HUES64 (cell line): ENCODE measurements at regions not wholly inside any gene's neighbourhood (a gene's known extent, or its start where the extent isn't known, plus 50 kb on each side); places are given as distances from the start of the nearest gene placed in this dataset.
"Not testable (repeated sequence)": the region's sequence is repeated elsewhere in the genome, so short reads cannot be mapped to it uniquely, and the experiment has no call there.

Experiments
- H3K27ac ChIP-seq: 2 replicates; pipeline ENCODE4 v1.7.0; 2013; ENCODE audit warnings: low read depth, low read length, inconsistent platforms
- H3K27me3 ChIP-seq: 2 replicates; pipeline ENCODE4 v1.6.1; 2013; ENCODE audit warnings: mild to moderate bottlenecking, low read length; ENCODE audit not compliant: insufficient read depth
- H3K36me3 ChIP-seq: 2 replicates; pipeline ENCODE4 v1.6.1; 2013; ENCODE audit warnings: mild to moderate bottlenecking, low read length; ENCODE audit not compliant: insufficient read depth
- H3K4me1 ChIP-seq: 2 replicates; pipeline ENCODE4 v1.6.1; 2013; ENCODE audit warnings: mild to moderate bottlenecking, low read length, moderate library complexity; ENCODE audit not compliant: insufficient read depth
- H3K4me3 ChIP-seq: 2 replicates; pipeline ENCODE4 v1.5.1; 2013; ENCODE audit warnings: mild to moderate bottlenecking, low read length, moderate library complexity
- H3K9ac ChIP-seq: 2 replicates; pipeline ENCODE4 v1.6.1; 2013; ENCODE audit warnings: mild to moderate bottlenecking, low read depth, low read length
- H3K9me3 ChIP-seq: 2 replicates; pipeline ENCODE4 v1.6.1; 2013; ENCODE audit warnings: low read depth, low read length; ENCODE audit not compliant: insufficient read depth
- WGBS: fragments of 150-250, 120-280 bp; methylation state at CpG from one replicate; pipeline ENCODE4 v1.1.7; 2013; ENCODE audit warnings: missing lambda C conversion rate; 5-methylcytosine and 5-hydroxymethylcytosine counted together

- not testable (repeated sequence) for H3K27ac ChIP-seq, H3K36me3 ChIP-seq, H3K4me1 ChIP-seq, H3K9ac ChIP-seq, H3K4me3 ChIP-seq, H3K27me3 ChIP-seq
- H3K9me3 ChIP-seq = peaks cover 32% of the 10 kb centered on the region
- 93% methylated on average over 7 of the region's 7 CpGs for WGBS
These were observed 133.4 kb upstream of the KCNJ18 start for GRCh38 chr17:21558921-21559320.

DNA sequence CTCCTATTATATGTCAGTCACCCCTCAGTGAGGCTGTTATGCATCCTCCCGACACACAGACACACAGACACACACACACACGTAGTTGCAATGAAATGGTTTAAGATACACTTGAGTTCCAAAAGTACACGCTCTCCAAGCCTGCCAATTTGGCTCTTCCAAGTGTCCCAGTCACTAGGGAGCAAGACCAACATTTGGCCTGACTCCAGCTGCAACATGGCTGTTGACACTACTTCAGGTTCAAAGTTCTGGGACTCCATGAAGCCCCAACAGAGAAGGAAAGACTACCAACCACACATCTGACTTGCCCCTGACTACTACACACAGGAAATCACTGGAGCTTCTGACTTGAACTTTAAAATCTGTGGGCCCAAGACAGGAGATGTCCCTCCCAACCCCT is 128.1 kb upstream of the KCNJ18 start:
- 60% methylated on average over 3 of the region's 3 CpGs for WGBS
- Histone ChIP-seq H3K27me3 (no peaks in the 10 kb centered on the region), H3K4me1 (no peaks in the 10 kb centered on the region), H3K27ac (no peak overlapping the region), H3K36me3 (no peaks in the 10 kb centered on the region), H3K4me3 (no peak overlapping the region), H3K9me3 (peaks cover 30% of the 10 kb centered on the region), H3K9ac (no peak overlapping the region)

- not testable (repeated sequence) for H3K9ac ChIP-seq, H3K4me1 ChIP-seq, H3K4me3 ChIP-seq, H3K27ac ChIP-seq, H3K27me3 ChIP-seq, H3K36me3 ChIP-seq
- WGBS = 96% methylated on average over 5 of the region's 6 CpGs
- H3K9me3 ChIP-seq = peaks cover 30% of the 10 kb centered on the region
These were observed 127.6 kb upstream of the KCNJ18 start for GRCh38 chr17:21564757-21565156.

GRCh38 chr17:21570427-21570826 is 121.9 kb upstream of the KCNJ18 start:
- not testable (repeated sequence) for H3K27ac ChIP-seq, H3K36me3 ChIP-seq, H3K9ac ChIP-seq, H3K27me3 ChIP-seq, H3K4me1 ChIP-seq, H3K4me3 ChIP-seq
- WGBS = 50% methylated on average over 1 of the region's 2 CpGs
- peaks cover 20% of the 10 kb centered on the region for H3K9me3 ChIP-seq

DNA sequence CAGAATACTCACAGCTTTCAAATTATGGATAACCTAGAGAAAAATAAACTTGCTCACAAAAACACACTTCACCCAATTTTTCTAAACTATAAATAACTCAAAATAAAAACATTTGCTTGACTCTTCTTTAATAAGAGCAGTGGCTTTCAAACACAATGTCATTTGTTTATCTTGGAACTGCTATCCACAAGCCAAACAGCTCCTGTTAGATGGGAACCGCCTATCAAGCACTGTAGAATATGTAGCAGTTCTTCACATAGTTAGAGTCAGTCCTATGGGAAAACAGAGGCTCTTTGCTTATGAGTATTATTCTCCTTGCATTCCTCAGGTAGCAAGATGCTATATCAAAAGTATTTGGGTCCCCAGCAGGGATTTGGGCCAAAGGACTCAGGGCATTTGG is 120.2 kb upstream of the KCNJ18 start:
- peaks cover 21% of the 10 kb centered on the region for H3K9me3 ChIP-seq
- H3K4me3 ChIP-seq, H3K4me1 ChIP-seq, H3K27ac ChIP-seq, H3K27me3 ChIP-seq, H3K36me3 ChIP-seq, H3K9ac ChIP-seq: not testable (repeated sequence)
- 50% methylated on average over 1 of the region's 1 CpG for WGBS

DNA sequence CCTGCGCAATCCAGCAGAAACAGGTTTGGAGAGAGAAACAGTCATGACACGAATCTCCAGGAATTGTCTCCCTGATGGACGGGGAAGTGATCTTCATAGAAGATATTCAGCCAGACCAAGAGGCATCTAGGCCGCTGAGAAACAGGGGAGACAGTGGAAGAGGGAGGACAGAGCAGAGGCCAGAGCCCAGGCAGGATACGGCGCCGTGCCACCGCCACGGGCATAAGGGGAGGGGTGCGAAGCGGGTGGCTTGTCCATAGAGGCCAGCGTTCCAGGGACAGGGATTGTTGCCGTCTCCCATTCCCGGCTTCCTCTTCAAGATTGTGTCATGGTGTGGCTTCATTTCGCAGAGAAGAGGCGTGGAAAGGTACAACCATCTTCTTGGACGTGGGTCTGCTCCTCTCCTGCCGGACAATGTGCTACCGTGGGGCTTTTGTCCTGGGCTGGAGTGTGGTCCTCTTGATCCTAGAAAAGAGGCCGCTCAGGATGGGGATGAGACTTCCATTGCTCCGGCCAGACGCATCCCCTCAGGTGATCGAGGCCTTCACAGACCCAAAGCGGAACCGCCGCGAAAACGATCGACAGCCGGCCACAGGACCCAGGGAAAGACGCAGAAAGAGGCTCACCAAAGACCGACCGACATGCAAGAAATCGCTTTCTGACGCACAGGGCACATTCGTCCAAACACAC is 118.9 kb upstream of the KCNJ18 start:
- WGBS = 90% methylated on average over 36 of the region's 36 CpGs
- not testable (repeated sequence) for H3K9ac ChIP-seq, H3K4me3 ChIP-seq

DNA sequence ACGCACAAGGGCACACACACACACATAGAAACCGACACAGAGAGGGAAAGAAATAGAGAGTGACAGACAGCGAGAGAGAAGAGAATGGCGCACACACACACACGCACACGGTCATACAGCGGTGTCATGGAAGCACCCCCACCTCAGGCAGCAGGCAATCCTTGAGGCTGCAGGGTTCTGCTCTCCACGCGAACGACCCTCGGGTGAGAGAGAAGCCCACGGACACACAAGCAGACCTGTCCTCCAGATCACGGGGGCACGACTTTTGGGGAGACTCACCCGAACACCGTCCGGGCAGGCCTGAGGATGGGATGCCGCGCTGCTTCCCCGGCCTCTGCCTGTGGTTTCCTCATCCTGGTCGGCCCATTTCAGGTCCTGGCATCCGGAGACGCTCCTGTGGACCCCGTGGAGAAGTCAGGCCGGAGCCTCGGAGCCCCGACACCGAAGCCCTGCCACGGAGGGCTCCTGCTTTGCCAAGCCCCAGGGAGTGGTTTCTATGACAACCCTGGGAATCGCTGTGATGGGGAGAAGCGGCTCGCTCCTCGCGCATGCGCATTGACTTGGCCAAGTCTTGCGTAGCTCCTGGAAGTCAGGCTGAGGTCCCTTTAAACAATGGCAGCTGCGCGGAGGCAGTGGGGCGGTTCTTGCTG is 118.2 kb upstream of the KCNJ18 start:
- no peaks in the 10 kb centered on the region for H3K27me3 ChIP-seq
- H3K9me3 ChIP-seq = peaks cover 28% of the 10 kb centered on the region; the same call in 1 of the 2 replicates
- no peak overlapping the region for H3K4me3 ChIP-seq
- no peak overlapping the region for H3K9ac ChIP-seq
- WGBS = 92% methylated on average over 35 of the region's 39 CpGs
- no peaks in the 10 kb centered on the region for H3K4me1 ChIP-seq
- no peaks in the 10 kb centered on the region for H3K36me3 ChIP-seq
- H3K27ac ChIP-seq = no peak overlapping the region

More for the DNA sequence above, 118.9 kb upstream of the KCNJ18 start:
- H3K4me1 ChIP-seq, H3K27ac ChIP-seq, H3K27me3 ChIP-seq, H3K36me3 ChIP-seq: not testable (repeated sequence)
- H3K9me3 ChIP-seq = peaks cover 26% of the 10 kb centered on the region

DNA sequence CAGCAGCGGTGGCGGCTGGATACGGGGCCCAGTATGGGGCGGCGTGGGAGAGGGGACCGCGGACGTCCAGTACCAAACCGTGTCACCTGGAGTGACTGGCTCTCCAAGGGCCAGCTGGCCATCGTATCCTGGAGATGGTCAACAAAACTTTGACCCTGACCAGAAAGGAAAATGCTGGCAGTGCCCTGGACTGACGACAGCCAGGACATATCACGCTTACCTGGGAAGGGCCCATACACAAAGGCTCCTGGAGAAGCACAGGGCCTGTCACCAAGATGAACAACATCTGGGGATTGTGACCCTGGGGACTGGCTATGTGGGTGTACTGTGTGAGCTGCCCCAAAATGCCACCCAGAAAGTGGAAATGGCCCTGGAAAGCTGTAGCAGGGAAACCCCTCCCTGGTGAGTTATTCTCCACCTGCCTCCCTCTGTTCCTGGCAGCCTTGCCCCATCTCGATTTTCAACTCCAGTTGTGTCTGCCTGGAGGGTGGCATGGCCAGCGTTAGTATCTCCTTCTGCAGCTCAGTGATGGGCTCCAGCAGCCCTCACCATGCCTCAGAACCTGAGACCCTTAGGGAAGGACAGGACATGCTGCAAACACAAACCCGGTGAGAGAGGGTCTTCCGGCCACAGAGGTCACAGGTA is 117.6 kb upstream of the KCNJ18 start:
- WGBS = 77% methylated on average over 8 of the region's 16 CpGs
- not testable (repeated sequence) for H3K9ac ChIP-seq, H3K4me1 ChIP-seq

DNA sequence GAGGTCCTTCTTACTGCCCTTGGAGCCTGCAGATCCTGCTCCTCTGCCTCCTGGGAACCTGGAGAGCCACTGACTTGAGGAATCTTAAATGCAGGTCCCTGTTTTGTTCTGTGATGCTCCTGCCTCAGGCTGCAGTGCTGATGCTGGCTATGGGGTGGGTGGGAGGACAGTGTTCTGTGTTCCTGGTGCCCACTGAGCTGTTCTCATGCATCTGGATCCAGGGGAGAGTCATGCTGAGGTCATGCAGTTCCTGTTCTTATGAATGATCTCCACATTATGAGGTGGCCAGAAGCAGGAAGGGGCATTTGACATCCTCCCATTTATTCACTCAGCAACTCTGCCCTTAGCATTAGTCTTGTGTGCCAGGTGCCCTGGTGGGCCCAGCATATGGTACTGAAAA is 113.5 kb upstream of the KCNJ18 start:
- not testable (repeated sequence) for H3K27ac ChIP-seq

More for the DNA sequence above, 117.6 kb upstream of the KCNJ18 start:
- H3K27ac ChIP-seq, H3K27me3 ChIP-seq, H3K4me3 ChIP-seq, H3K36me3 ChIP-seq: not testable (repeated sequence)
- H3K9me3 ChIP-seq = peaks cover 31% of the 10 kb centered on the region; the same call in 1 of the 2 replicates

GRCh38 chr17:21592774-21593173 is 99.5 kb upstream of the KCNJ18 start:
- H3K4me3 ChIP-seq = no peak overlapping the region
- no peaks in the 10 kb centered on the region for H3K27me3 ChIP-seq
- H3K36me3 ChIP-seq = no peaks in the 10 kb centered on the region
- H3K4me1 ChIP-seq = no peaks in the 10 kb centered on the region
- no peak overlapping the region for H3K27ac ChIP-seq
- WGBS = 94% methylated on average over 23 of the region's 23 CpGs
- H3K9me3 ChIP-seq = peaks cover 23% of the 10 kb centered on the region
- no peak overlapping the region for H3K9ac ChIP-seq

More for the DNA sequence above, 113.5 kb upstream of the KCNJ18 start:
- not testable (repeated sequence) for H3K9ac ChIP-seq, H3K4me3 ChIP-seq, H3K27me3 ChIP-seq, H3K4me1 ChIP-seq, H3K36me3 ChIP-seq
- peaks cover 23% of the 10 kb centered on the region for H3K9me3 ChIP-seq

GRCh38 chr17:21593452-21594105 is 98.7 kb upstream of the KCNJ18 start:
- not testable (repeated sequence) for H3K36me3 ChIP-seq, H3K4me3 ChIP-seq, H3K4me1 ChIP-seq, H3K27ac ChIP-seq, H3K27me3 ChIP-seq, H3K9ac ChIP-seq
- WGBS = 88% methylated on average over 20 of the region's 20 CpGs
- H3K9me3 ChIP-seq = peaks cover 26% of the 10 kb centered on the region
